Nephron (organoid): ENCODE measurements at regions not wholly inside any gene's neighbourhood (a gene's known extent, or its start where the extent isn't known, plus 50 kb on each side); places are given as distances from the start of the nearest gene placed in this dataset.

ENCODE experiments used
- H3K27ac Mint-ChIP-seq, 3 experiments: 2 replicates each; pipeline ENCODE4 v1.8.0; 2020; ENCODE audit warnings: mixed read lengths in 3 of 3, mild to moderate bottlenecking in 2 of 3, moderate library complexity in 1 of 3
- H3K27me3 Mint-ChIP-seq: 2 replicates; pipeline ENCODE4 v1.8.0; 2021; ENCODE audit warnings: low read depth, mild to moderate bottlenecking, moderate library complexity, mixed read lengths
- H3K36me3 Mint-ChIP-seq: 2 replicates; pipeline ENCODE4 v1.8.0; 2020; ENCODE audit warnings: low read depth, mixed read lengths
- H3K4me1 Mint-ChIP-seq: 2 replicates; pipeline ENCODE4 v1.8.0; 2020; ENCODE audit warnings: mixed read lengths
- H3K4me3 Mint-ChIP-seq, 3 experiments: 2 replicates each; pipeline ENCODE4 v1.8.0; 2020; ENCODE audit warnings: mild to moderate bottlenecking in 3 of 3, mixed read lengths in 3 of 3, moderate library complexity in 2 of 3
- H3K9me3 Mint-ChIP-seq: 2 replicates; pipeline ENCODE4 v1.8.0; 2020; ENCODE audit warnings: mixed read lengths
- CTCF ChIP-seq, 3 experiments: fragments of 200-600 bp; sonication (generic); IDR thresholded peaks; one replicate each; pipeline ENCODE4 v1.5.0; 2021; ENCODE audit warnings: antibody characterized with exemption in 3 of 3; ENCODE audit not compliant: unreplicated experiment in 3 of 3

GRCh38 chr7:25664593-25664992 is 436.3 kb upstream of the NPVF start:
- H3K27me3 Mint-ChIP-seq: no peaks in the 10 kb centered on the region
- no peaks in the 10 kb centered on the region for H3K36me3 Mint-ChIP-seq
- peaks cover 61% of the 10 kb centered on the region for H3K4me1 Mint-ChIP-seq
- H3K4me3 Mint-ChIP-seq: no peak overlapping the region
- no peaks in the 10 kb centered on the region for H3K9me3 Mint-ChIP-seq
- peak overlapping the region; percentile 34 to 92 (median 89) for H3K27ac Mint-ChIP-seq
- TF ChIP-seq CTCF (IDR thresholded peaks at IDR 0.05; ENCODE audit: unreplicated experiment in 3 of 3): no peak

- Mint-ChIP-seq H3K4me3 (peak overlapping the region in 1 of 3 experiments; percentile 19), H3K36me3 (no peaks in the 10 kb centered on the region), H3K27ac (peak overlapping the region; percentile 71 to 92 (median 89)), H3K4me1 (peaks cover 61% of the 10 kb centered on the region), H3K27me3 (peaks cover 3% of the 10 kb centered on the region), H3K9me3 (no peaks in the 10 kb centered on the region)
- no peak for TF ChIP-seq CTCF (IDR thresholded peaks at IDR 0.05; ENCODE audit: unreplicated experiment in 3 of 3)
Measured at GRCh38 chr7:25665374-25665773, 437.1 kb upstream of the NPVF start.

- Mint-ChIP-seq H3K4me1 (peaks cover 67% of the 10 kb centered on the region), H3K27me3 (peaks cover 5% of the 10 kb centered on the region), H3K27ac (peak overlapping the region; percentile 71 to 92 (median 89)), H3K9me3 (no peaks in the 10 kb centered on the region), H3K4me3 (peak overlapping the region in 1 of 3 experiments; percentile 19), H3K36me3 (no peaks in the 10 kb centered on the region)
- no peak for TF ChIP-seq CTCF (IDR thresholded peaks at IDR 0.05; ENCODE audit: unreplicated experiment in 3 of 3)
Measured at GRCh38 chr7:25665903-25666670, 437.8 kb upstream of the NPVF start.

- Mint-ChIP-seq H3K4me1 (peaks cover 73% of the 10 kb centered on the region), H3K27me3 (peaks cover 5% of the 10 kb centered on the region), H3K4me3 (no peak overlapping the region), H3K36me3 (no peaks in the 10 kb centered on the region), H3K9me3 (no peaks in the 10 kb centered on the region), H3K27ac (peak overlapping the region in 2 of 3 experiments; percentile 89 to 92)
- no peak for TF ChIP-seq CTCF (IDR thresholded peaks at IDR 0.05; ENCODE audit: unreplicated experiment in 3 of 3)
Measured at GRCh38 chr7:25666671-25667060, 438.4 kb upstream of the NPVF start.

GRCh38 chr7:25669281-25669781 is 441.0 kb upstream of the NPVF start:
- Mint-ChIP-seq H3K4me1 (peaks cover 78% of the 10 kb centered on the region), H3K27me3 (peaks cover 5% of the 10 kb centered on the region), H3K9me3 (no peaks in the 10 kb centered on the region), H3K27ac (peak overlapping the region; percentile 94 to 99 (median 98)), H3K4me3 (no peak overlapping the region), H3K36me3 (no peaks in the 10 kb centered on the region)
- TF ChIP-seq CTCF (IDR thresholded peaks at IDR 0.05; ENCODE audit: unreplicated experiment in 3 of 3): no peak
